ENCODE measurements at regions not wholly inside any gene's neighbourhood (a gene's known extent, or its start where the extent isn't known, plus 50 kb on each side); places are given as distances from the start of the nearest gene placed in this dataset.

- no peak for TF ChIP-seq CTCF (IDR thresholded peaks at IDR 0.05)
- TF ChIP-seq POLR2A (IDR thresholded peaks at IDR 0.05), result no peak
These were observed 62.8 kb upstream of the IKZF2 start for GRCh38 chr2:213214209-213214608.

Measured in thyroid gland (tissue), 4 donors.